Kidney epithelial cell (primary cell): ENCODE measurements at regions not wholly inside any gene's neighbourhood (a gene's known extent, or its start where the extent isn't known, plus 50 kb on each side); places are given as distances from the start of the nearest gene placed in this dataset.
A peak's percentile ranks its signal among the peaks of the same experiment; 100 is the strongest.

Source experiments
- DNase-seq: peaks from one replicate; pipeline ENCODE4 v3.0.0-alpha.2; 2010; ENCODE audit warnings: low read depth
- H3K27me3 ChIP-seq: 2 replicates; pipeline ENCODE4 v1.6.0; 2011; ENCODE audit warnings: low read length; ENCODE audit not compliant: control insufficient read depth, insufficient read depth
- H3K36me3 ChIP-seq: 2 replicates; pipeline ENCODE4 v1.5.1; 2011; ENCODE audit warnings: low read length; ENCODE audit not compliant: control insufficient read depth, insufficient read depth
- H3K4me3 ChIP-seq: 2 replicates; pipeline ENCODE4 v1.5.1; 2011; ENCODE audit warnings: low read depth, mild to moderate bottlenecking, control low read depth, low read length
- TF ChIP-seq, protein P1 (sequence below): IDR thresholded peaks from 2 replicates; pipeline ENCODE4 v1.5.1; 2011; ENCODE audit warnings: mild to moderate bottlenecking, moderate library complexity, low read length, control low read depth, inconsistent platforms; ENCODE audit not compliant: insufficient read depth, poor library complexity, severe bottlenecking

DNA sequence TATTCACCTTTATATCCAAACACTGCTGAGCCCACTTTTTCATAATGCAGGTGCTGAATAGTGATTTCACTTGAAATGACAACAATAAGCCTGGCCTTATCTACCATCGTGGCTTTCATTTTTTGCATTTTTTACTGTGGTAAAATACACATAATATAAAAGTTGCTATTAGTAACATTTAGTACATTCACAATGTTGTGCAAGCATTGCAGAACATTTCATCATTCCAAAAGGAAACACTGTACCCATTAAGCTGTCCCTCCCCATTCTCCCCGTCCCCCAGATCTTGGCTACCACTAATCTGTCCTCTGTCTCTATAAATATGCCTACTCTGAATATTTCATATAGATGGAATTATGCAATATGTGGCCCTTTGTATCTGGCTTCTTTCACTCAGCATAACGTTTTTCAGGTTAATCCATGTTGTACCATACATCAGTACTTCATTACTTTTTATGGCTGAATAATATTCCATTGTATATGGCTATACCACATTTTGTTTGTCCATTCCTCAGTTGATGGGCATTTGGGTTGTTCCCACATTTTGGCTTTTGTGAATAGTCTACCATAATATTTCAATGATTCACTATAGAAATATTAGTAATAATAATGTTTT lies 68.5 kb upstream of the ARID5B start:
- Histone ChIP-seq H3K4me3 (no peak overlapping the region), H3K27me3 (no peaks in the 10 kb centered on the region), H3K36me3 (no peaks in the 10 kb centered on the region)
- TF ChIP-seq, protein P1, sequence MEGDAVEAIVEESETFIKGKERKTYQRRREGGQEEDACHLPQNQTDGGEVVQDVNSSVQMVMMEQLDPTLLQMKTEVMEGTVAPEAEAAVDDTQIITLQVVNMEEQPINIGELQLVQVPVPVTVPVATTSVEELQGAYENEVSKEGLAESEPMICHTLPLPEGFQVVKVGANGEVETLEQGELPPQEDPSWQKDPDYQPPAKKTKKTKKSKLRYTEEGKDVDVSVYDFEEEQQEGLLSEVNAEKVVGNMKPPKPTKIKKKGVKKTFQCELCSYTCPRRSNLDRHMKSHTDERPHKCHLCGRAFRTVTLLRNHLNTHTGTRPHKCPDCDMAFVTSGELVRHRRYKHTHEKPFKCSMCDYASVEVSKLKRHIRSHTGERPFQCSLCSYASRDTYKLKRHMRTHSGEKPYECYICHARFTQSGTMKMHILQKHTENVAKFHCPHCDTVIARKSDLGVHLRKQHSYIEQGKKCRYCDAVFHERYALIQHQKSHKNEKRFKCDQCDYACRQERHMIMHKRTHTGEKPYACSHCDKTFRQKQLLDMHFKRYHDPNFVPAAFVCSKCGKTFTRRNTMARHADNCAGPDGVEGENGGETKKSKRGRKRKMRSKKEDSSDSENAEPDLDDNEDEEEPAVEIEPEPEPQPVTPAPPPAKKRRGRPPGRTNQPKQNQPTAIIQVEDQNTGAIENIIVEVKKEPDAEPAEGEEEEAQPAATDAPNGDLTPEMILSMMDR, result no peak
- DNase-seq, result no peak

GRCh38 chr10:61834519-61834918 lies 67.0 kb upstream of the ARID5B start:
- no peaks in the 10 kb centered on the region for H3K27me3 ChIP-seq
- DNase-seq, result no peak
- H3K36me3 ChIP-seq, result no peaks in the 10 kb centered on the region
- H3K4me3 ChIP-seq, result no peak overlapping the region
- TF ChIP-seq, protein P1, result no peak

- DNase-seq, result no peak
- TF ChIP-seq, protein P1, result peak; percentile 62
- Histone ChIP-seq H3K36me3 (no peaks in the 10 kb centered on the region), H3K27me3 (no peaks in the 10 kb centered on the region), H3K4me3 (no peak overlapping the region)
Observed at GRCh38 chr10:61835069-61835945, 66.2 kb upstream of the ARID5B start.

- Histone ChIP-seq H3K36me3 (no peaks in the 10 kb centered on the region), H3K27me3 (no peaks in the 10 kb centered on the region), H3K4me3 (no peak overlapping the region)
- TF ChIP-seq, protein P1, result no peak
- DNase-seq, result no peak
Observed at GRCh38 chr10:61835946-61836887, 65.3 kb upstream of the ARID5B start.

- Histone ChIP-seq H3K36me3 (no peaks in the 10 kb centered on the region), H3K27me3 (no peaks in the 10 kb centered on the region), H3K4me3 (no peak overlapping the region)
- DNase-seq, result peak; percentile 73
- TF ChIP-seq, protein P1, result no peak
Observed at GRCh38 chr10:61836888-61837754, 64.4 kb upstream of the ARID5B start.
